ENCODE measurements at regions not wholly inside any gene's neighbourhood (a gene's known extent, or its start where the extent isn't known, plus 50 kb on each side); places are given as distances from the start of the nearest gene placed in this dataset.

GRCh38 chr3:99126316-99126715 lies 224.8 kb upstream of the DCBLD2 start:
- Histone ChIP-seq H3K27ac (no peak overlapping the region), H3K27me3 (ENCODE audit: insufficient read depth, low read depth) (no peaks in the 10 kb centered on the region), H3K79me2 (ENCODE audit: insufficient read depth, low read depth) (no peaks in the 10 kb centered on the region), H3K9ac (no peak overlapping the region), H3K4me3 (IDR thresholded peaks at IDR 0.05; ENCODE audit: insufficient read depth, low read depth, low read length) (no peak overlapping the region), H3K36me3 (ENCODE audit: insufficient read depth) (no peaks in the 10 kb centered on the region), H2AFZ (ENCODE audit: low read depth) (no peak overlapping the region), H3K4me1 (ENCODE audit: low read depth, poor library complexity, severe bottlenecking) (no peaks in the 10 kb centered on the region), H3K4me2 (no peak overlapping the region), H4K20me1 (ENCODE audit: insufficient read depth) (no peaks in the 10 kb centered on the region)
- no peak for TF ChIP-seq CTCF (conservative IDR thresholded peaks at IDR 0.05; ENCODE audit: low read depth, low read length)

GRCh38 chr3:99119385-99119784 lies 217.9 kb upstream of the DCBLD2 start:
- Histone ChIP-seq H2AFZ (ENCODE audit: low read depth) (no peak overlapping the region), H3K4me1 (ENCODE audit: low read depth, poor library complexity, severe bottlenecking) (no peaks in the 10 kb centered on the region)

GRCh38 chr3:99118381-99118780 lies 216.9 kb upstream of the DCBLD2 start:
- Histone ChIP-seq H3K4me3 (IDR thresholded peaks at IDR 0.05; ENCODE audit: insufficient read depth, low read depth, low read length) (no peak overlapping the region), H3K79me2 (ENCODE audit: insufficient read depth, low read depth) (no peaks in the 10 kb centered on the region), H3K27ac (no peak overlapping the region), H3K9ac (no peak overlapping the region), H3K4me2 (no peak overlapping the region), H3K27me3 (ENCODE audit: insufficient read depth, low read depth) (no peaks in the 10 kb centered on the region), H3K4me1 (ENCODE audit: low read depth, poor library complexity, severe bottlenecking) (no peaks in the 10 kb centered on the region), H4K20me1 (ENCODE audit: insufficient read depth) (no peaks in the 10 kb centered on the region), H3K36me3 (ENCODE audit: insufficient read depth) (no peaks in the 10 kb centered on the region), H2AFZ (ENCODE audit: low read depth) (no peak overlapping the region)
- no peak for TF ChIP-seq CTCF (conservative IDR thresholded peaks at IDR 0.05; ENCODE audit: low read depth, low read length)

More at GRCh38 chr3:99119385-99119784, 217.9 kb upstream of the DCBLD2 start:
- no peak overlapping the region for H3K4me2 ChIP-seq
- no peaks in the 10 kb centered on the region for H3K79me2 ChIP-seq (ENCODE audit: insufficient read depth, low read depth)
- H3K9ac ChIP-seq: no peak overlapping the region
- no peak overlapping the region for H3K4me3 ChIP-seq (IDR thresholded peaks at IDR 0.05; ENCODE audit: insufficient read depth, low read depth, low read length)
- H3K27me3 ChIP-seq (ENCODE audit: insufficient read depth, low read depth): no peaks in the 10 kb centered on the region
- no peaks in the 10 kb centered on the region for H3K36me3 ChIP-seq (ENCODE audit: insufficient read depth)
- no peak overlapping the region for H3K27ac ChIP-seq
- H4K20me1 ChIP-seq (ENCODE audit: insufficient read depth): no peaks in the 10 kb centered on the region
- no peak for TF ChIP-seq CTCF (conservative IDR thresholded peaks at IDR 0.05; ENCODE audit: low read depth, low read length)

- no peak overlapping the region for H3K4me3 ChIP-seq (IDR thresholded peaks at IDR 0.05; ENCODE audit: insufficient read depth, low read depth, low read length)
- no peak overlapping the region for H2AFZ ChIP-seq (ENCODE audit: low read depth)
- H4K20me1 ChIP-seq (ENCODE audit: insufficient read depth): no peaks in the 10 kb centered on the region
- H3K27ac ChIP-seq: no peak overlapping the region
- H3K27me3 ChIP-seq (ENCODE audit: insufficient read depth, low read depth): no peaks in the 10 kb centered on the region
- no peaks in the 10 kb centered on the region for H3K4me1 ChIP-seq (ENCODE audit: low read depth, poor library complexity, severe bottlenecking)
- no peaks in the 10 kb centered on the region for H3K79me2 ChIP-seq (ENCODE audit: insufficient read depth, low read depth)
- TF ChIP-seq CTCF (conservative IDR thresholded peaks at IDR 0.05; ENCODE audit: low read depth, low read length): peak; percentile 45
- no peak overlapping the region for H3K4me2 ChIP-seq
- no peaks in the 10 kb centered on the region for H3K36me3 ChIP-seq (ENCODE audit: insufficient read depth)
- no peak overlapping the region for H3K9ac ChIP-seq
Measured at GRCh38 chr3:99114565-99115291, 213.2 kb upstream of the DCBLD2 start.
